Motor neuron (in vitro differentiated cells): ENCODE measurements at regions not wholly inside any gene's neighbourhood (a gene's known extent, or its start where the extent isn't known, plus 50 kb on each side); places are given as distances from the start of the nearest gene placed in this dataset.
A peak's percentile ranks its signal among the peaks of the same experiment; 100 is the strongest.
"Not testable (repeated sequence)": the region's sequence is repeated elsewhere in the genome, so short reads cannot be mapped to it uniquely, and the experiment has no call there.

Experiments
- ATAC-seq, 8 experiments: fragments of 200-7000 bp; cut with Tn5 transposase; replicated peaks in 6 of 8; 2 replicates each; pipeline ENCODE4 v1.8.0; 2021; ENCODE audit warnings: mild to moderate bottlenecking in 8 of 8, moderate library complexity in 8 of 8
- H3K27ac ChIP-seq, 2 donors: fragments of 250-450 bp; sonication (Bioruptor Pico); 2 replicates each; pipeline ENCODE4 v1.9.0; 2021; ENCODE audit warnings: antibody characterized with exemption in 2 of 2, mild to moderate bottlenecking in 2 of 2, moderate library complexity in 1 of 2
- H3K4me1 ChIP-seq, 2 donors: fragments of 250-450 bp; sonication (Bioruptor Pico); replicated peaks in 1 of 2; 2 replicates each; pipeline ENCODE4 v1.6.1; 2021; ENCODE audit warnings: antibody characterized with exemption in 2 of 2, mild to moderate bottlenecking in 2 of 2, moderate library complexity in 1 of 2
- H3K4me3 ChIP-seq, 5 donors: fragments of 250-450 bp; sonication (Bioruptor Pico); 2 replicates each; pipeline ENCODE4 v1.9.0; 2021; ENCODE audit warnings: antibody characterized with exemption in 5 of 5, mild to moderate bottlenecking in 5 of 5, moderate library complexity in 4 of 5
- WGBS, 10 experiments: fragments of 450-650 bp; shearing (Covaris generic); methylation state at CpG; one replicate each; pipeline ENCODE4 v1.0.0; 2022; 5-methylcytosine and 5-hydroxymethylcytosine counted together
- in situ Hi-C, 9 experiments: fragments of 400-800 bp; cut with MboI; loops; one replicate each; pipeline ENCODE4 v1.15.0; 2021; ENCODE audit warnings: low sequenced_read_pairs in 9 of 9, low pct_unique_long_range_greater_than_20kb in 2 of 9; ENCODE audit not compliant: unreplicated experiment in 9 of 9

DNA sequence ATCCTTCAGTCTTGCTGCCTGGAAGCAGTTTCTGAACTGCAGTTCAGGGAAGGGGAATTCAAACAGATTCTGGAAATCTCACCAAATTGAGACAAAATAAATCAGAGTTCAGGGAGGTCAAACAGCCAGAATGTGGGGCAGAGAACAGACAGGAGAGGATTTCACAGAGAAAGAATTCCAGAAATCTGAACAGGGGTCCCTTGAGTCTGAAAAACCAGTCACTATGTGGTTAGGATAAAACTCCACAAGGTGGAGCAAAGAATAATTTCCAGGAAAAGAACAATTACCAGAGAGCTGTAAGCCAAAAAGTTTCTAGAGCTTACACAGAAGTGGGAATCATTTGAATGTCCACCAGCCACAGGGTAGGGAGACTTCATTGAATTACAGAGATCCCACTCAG is 84.7 kb downstream of the URB2 start:
- Histone ChIP-seq H3K4me3 (no peak overlapping the region), H3K4me1 (peaks cover 4 to 5% of the 10 kb centered on the region in 2 donors), H3K27ac (no peak overlapping the region)
- peak in 3 of 8 experiments; percentile 14 to 66 (median 50) for ATAC-seq
- in situ Hi-C loops = no loop called here

DNA sequence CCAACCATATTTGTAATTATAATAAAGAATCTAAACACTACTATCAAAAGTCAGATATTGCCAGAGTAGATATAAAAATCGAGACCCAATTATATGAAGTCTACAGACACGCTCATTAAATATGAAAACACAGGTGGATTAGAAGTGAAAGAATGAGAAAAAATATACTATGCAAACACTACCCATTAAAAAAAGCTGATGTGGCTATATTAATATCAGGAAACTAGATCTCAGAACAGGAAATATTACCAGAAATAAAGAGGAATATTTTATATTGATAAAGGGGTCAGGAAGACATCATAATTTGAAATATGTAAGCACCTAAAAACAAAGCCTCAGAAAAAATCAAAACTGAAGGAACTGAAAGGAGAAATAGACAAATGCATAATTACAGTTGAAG is 88.3 kb downstream of the URB2 start:
- H3K4me3 ChIP-seq = no peak overlapping the region
- WGBS, 10 experiments = 50 to 100% (median 92%) methylated on average over 1 to 2 of the region's 2 CpGs
- H3K4me1 ChIP-seq = peaks cover 4 to 5% of the 10 kb centered on the region in 2 donors
- no peak overlapping the region for H3K27ac ChIP-seq
- no peak for ATAC-seq
- in situ Hi-C loops = no loop called here

DNA sequence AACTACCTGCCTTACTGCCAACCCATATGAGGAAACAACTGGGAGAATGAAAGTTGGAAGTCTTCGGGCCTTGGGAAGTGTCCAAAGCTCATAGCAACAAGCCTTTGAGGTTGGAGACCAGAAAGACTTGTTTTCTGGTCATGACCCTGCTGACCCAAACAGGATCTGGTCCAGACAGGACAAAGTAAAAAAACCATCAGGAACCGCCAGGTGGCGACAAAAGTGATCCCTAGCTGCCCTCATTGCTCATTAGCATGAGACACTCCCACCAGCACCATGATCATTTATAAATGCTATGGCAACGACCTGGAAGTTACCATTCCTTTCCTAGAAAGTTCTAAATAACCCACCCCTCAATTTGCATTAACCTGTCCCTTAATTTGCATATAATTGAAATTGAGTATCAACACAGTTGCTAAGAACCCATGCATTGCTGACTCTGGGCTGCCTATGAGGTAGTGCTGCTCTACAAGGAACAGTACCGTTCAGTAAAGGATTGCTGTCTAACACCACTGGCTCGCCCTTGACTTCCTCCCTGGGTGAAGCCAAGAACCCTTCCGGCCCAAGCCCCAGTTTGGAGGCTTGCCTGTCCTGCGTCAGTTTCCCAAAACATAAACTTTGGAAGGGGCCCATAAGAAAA is 89.0 kb downstream of the URB2 start:
- ATAC-seq = peak in 3 of 8 experiments; percentile 30 to 48 (median 31)
- Histone ChIP-seq H3K4me1 (no peaks in the 10 kb centered on the region), H3K27ac (no peak overlapping the region), H3K4me3 (no peak overlapping the region)
- WGBS, 10 experiments = 42 to 100% (median 87%) methylated on average over 1 to 7 of the region's 8 CpGs; no CpG with 5 or more reads in 1 of the 10 experiments
- in situ Hi-C loops = no loop called here

DNA sequence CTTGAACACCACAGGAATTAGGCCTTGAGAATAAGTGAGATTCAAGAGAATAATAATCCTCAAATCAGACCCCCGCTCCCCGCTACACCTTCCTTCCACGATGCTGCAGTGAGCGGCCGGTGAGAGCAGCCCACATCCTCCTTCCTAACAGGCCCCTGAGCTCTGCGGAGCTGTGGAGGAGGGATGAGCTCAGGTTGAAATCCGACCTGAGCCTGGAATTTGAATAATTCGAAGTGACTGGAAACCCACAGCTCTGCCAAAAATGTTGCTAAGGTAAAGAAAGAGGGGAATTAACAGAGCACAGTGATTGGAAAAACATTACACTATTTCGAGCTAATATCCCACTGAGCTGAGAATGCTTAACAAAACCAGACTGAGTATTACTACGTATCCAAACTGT is 90.0 kb downstream of the URB2 start:
- no peak overlapping the region for H3K27ac ChIP-seq
- no peak for ATAC-seq

DNA sequence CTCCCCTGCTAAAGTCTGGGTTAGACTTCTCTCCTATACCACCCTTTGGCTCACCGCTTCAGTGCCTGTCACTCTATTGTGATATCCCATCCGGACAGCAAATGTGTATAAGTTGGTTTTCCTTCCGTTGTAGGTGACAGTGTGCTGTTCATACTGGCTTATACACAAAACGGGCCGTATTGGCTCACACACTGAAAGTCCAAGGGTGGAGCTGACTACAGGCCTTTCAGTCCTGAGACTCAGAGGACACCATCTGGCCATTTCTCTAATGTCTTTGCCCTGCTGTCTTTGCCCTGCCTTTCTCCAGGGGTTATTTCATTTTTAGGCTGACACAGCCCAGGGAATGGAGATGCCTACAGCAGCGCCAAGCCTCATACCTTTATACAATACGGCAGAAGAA is 90.7 kb downstream of the URB2 start:
- in situ Hi-C loops = no loop called here
- ATAC-seq = peak in 2 of 8 experiments; percentile 25 to 70
- no peak overlapping the region for H3K4me3 ChIP-seq
- H3K27ac ChIP-seq = no peak overlapping the region
- H3K4me1 ChIP-seq = no peaks in the 10 kb centered on the region
- 77 to 100% (median 90%) methylated on average over 2 to 7 of the region's 7 CpGs; no CpG with 5 or more reads in 1 of the 10 experiments for WGBS, 10 experiments

More for the DNA sequence above, 90.0 kb downstream of the URB2 start:
- WGBS, 10 experiments = 57 to 100% (median 72%) methylated on average over 1 to 10 of the region's 10 CpGs
- Histone ChIP-seq H3K4me1 (no peaks in the 10 kb centered on the region), H3K4me3 (no peak overlapping the region)
- in situ Hi-C loops = no loop called here

DNA sequence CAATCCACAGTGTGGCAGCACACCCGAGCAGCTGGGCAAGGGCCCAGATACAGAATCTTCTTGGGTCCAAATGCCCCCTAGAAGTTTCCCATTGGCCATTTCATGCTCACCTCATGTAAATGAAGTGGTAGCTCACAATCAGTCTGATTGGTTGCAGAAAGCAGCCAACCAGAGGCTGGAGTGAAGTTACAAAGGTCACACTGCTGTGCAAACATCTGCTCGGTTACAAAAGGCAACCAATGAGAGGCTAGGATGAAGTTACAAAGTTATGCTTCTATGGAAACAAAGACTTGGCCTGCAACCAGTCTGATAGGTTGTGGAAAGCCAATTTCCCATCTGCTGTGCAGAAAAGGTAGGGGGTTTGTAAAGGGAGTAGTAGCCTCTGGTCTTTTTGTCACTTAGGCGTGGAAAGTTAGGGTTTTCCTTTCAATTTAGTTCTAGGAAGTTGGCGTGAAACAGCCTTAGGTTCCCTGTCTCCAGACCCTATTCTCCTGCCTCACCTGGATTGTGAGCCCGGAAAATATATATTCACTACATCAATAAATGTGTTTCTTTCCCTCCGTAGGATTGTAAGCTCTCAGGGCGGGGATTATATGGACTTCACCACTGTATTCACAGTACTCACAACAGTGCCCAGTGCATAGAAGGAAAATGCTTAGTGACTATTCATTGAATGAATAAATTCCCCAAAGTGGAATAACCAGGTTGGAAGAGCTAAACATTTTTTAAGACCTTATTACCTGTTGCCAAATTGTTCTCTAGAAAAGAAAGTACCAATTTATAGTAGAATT is 91.9 kb downstream of the URB2 start:
- WGBS, 10 experiments = 57 to 100% (median 84%) methylated on average over 1 to 7 of the region's 7 CpGs; no CpG with 5 or more reads in 2 of the 10 experiments
- Histone ChIP-seq H3K27ac (no peak overlapping the region), H3K4me3 (no peak overlapping the region), H3K4me1 (no peaks in the 10 kb centered on the region)
- in situ Hi-C loops = no loop called here
- peak in 3 of 8 experiments; percentile 55 to 82 (median 69) for ATAC-seq

DNA sequence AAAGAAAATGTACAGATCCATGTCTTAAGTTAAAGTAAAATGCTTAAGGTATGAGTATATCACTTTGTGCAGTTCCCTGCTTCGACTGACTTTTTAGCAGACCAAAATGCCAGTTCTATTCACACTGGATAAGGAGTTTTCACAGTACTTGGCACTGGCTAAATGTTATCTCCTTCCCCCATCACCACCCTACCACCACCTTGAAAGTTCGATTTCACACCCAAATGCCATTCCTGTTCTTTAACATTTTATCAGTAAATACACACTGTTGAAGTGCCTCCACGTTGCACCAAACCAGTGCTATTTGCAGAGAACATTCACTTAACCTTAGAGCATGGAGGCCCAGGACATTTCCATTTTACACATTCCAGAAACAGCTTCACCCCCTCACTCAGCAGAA is 100.0 kb downstream of the URB2 start:
- ATAC-seq = peak in 2 of 8 experiments; percentile 22 to 26
- peaks cover 0 to 3% of the 10 kb centered on the region in 2 donors for H3K4me1 ChIP-seq
- H3K4me3 ChIP-seq = no peak overlapping the region
- H3K27ac ChIP-seq = no peak overlapping the region
- in situ Hi-C loops = no loop called here
- 0 to 100% (median 51%) methylated on average over 1 to 3 of the region's 3 CpGs; no CpG with 5 or more reads in 2 of the 10 experiments for WGBS, 10 experiments

DNA sequence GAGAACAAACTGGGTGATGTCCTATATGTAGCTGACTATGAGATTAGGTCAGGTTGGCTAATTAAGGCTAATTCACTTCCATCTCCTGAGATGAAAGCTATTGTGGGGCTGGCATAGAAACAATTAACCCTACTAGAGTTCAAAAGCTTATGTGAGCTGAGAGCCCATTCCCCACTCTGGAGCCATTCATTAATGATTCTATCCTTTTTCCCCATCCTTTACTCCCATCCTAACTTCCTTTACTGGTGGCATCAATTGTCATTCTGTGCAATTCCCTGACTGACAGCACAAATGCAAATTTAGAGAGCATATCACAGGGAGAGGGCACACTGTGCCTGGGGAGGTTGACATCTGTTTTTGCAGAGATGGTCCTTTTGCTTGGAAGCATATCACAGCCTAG is 103.9 kb downstream of the URB2 start:
- H3K27ac ChIP-seq = no peak overlapping the region
- ATAC-seq = peak in 3 of 8 experiments; percentile 11 to 51 (median 40)
- in situ Hi-C loops = no loop called here
- peaks cover 0 to 3% of the 10 kb centered on the region in 2 donors for H3K4me1 ChIP-seq
- H3K4me3 ChIP-seq = no peak overlapping the region

DNA sequence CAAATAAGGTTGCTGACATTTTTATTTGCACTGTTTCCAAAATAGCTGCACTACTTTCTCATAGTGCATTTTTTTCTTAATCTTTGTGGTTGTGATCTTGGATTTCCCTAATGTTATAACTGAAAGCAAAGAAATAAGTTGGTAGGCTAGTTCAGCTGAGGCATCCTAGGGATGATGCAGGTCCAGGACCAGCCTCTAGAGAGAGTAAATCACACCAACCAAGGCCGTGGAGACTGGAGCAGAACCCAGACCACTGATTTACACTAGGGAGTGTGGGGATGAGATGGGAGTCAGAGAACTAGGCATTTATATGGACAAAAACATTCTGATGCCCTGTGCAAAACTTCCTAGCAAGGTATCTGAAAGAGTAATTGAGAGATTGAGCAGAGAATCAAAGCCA is 104.5 kb downstream of the URB2 start:
- Histone ChIP-seq H3K4me1 (peaks cover 0 to 3% of the 10 kb centered on the region in 2 donors), H3K4me3 (no peak overlapping the region), H3K27ac (no peak overlapping the region)
- no peak for ATAC-seq
- WGBS, 10 experiments = 0 to 88% (median 50%) methylated on average over 1 of the region's 1 CpG; no CpG with 5 or more reads in 3 of the 10 experiments
- in situ Hi-C loops = no loop called here

DNA sequence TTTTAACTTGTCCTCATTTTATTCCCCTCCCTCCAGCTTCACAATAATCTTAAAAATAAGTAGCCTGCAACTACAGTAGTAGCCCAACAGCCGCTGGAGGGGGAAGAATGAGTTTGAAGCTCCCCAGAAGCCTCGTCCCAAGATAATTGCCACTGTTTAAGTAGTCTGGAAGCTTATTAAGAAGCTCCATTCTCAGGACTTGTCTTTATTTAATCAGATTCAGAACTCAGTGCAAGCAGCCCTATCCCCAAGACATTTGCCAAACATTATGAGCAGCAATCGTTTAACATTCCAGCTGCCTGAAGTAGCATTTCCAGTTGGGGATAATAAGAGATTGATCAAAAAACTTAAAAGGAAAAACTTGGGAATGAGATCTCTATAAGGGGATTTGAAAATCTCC is 106.0 kb downstream of the URB2 start:
- WGBS, 10 experiments = 8 to 93% (median 72%) methylated on average over 1 to 3 of the region's 3 CpGs; no CpG with 5 or more reads in 1 of the 10 experiments
- in situ Hi-C loops = no loop called here
- H3K27ac ChIP-seq = no peak overlapping the region
- no peak for ATAC-seq
- no peak overlapping the region for H3K4me3 ChIP-seq
- peaks cover 0 to 3% of the 10 kb centered on the region in 2 donors for H3K4me1 ChIP-seq

DNA sequence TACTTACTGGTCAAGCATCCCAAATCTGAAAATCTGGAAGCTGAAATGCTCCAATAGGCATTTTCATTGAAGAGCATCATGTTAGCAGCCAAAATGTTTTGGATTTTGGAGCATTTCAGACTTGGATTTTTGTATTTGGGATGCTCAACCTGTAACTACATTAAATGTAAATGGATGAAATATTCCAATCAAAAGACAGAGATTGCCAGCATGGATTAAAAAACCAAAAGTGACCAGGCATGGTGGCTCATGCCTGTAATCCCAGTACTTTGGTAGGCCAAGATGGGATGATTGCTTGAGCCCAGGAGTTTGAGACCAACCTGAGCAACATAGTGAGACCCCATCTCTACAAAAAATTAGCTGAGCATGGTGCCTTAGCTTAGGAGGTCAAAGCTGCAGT is 110.3 kb downstream of the URB2 start:
- no peaks in the 10 kb centered on the region for H3K4me1 ChIP-seq
- H3K4me3 ChIP-seq = no peak overlapping the region
- ATAC-seq = no peak
- H3K27ac ChIP-seq = no peak overlapping the region
- in situ Hi-C loops = no loop called here

DNA sequence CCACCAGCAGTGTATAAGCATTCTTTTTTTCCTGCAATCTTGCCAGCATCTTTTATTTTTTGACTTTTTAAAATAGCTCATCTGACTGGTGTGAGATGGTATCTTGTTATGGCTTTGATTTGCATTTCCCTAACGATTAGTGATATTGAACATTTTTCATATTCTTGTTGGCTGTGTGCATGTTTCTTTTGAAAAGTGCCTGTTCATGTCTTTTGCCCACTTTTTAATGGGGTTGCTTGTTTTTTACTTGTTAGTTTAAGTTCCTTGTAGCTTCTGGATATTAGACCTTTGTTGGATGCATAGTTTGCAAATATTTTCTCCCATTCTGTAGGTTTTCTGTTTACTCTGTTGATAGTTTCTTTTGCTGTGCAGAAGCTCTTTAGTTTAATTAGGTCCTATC is 116.6 kb downstream of the URB2 start:
- WGBS, 10 experiments = 0 to 80% (median 57%) methylated on average over 1 of the region's 1 CpG; no CpG with 5 or more reads in 1 of the 10 experiments
- ATAC-seq, H3K4me3 ChIP-seq, H3K27ac ChIP-seq, H3K4me1 ChIP-seq, in situ Hi-C loops: not testable (repeated sequence)

DNA sequence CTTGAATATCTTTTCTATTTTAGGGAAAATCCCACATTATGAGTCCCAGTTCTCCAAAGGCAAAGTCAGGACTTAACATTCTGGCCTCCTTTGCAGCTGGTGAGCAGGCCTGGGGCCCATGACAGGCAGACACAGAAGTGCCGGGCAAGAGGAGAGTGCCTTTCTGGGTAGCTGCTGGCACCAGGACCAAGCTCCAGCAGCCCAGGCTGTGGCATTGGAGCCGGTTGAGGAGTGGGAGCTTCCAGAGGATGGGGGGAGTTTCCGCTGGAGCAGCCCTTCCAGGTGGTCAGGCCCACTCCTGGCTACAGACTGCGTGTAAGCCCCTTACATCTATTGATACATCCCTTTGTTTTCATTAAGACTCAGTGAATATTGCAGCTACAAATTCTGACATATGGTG is 123.9 kb downstream of the URB2 start:
- in situ Hi-C loops = no loop called here
- 50 to 94% (median 83%) methylated on average over 1 to 3 of the region's 4 CpGs; no CpG with 5 or more reads in 3 of the 10 experiments for WGBS, 10 experiments
- ATAC-seq = no peak
- H3K27ac ChIP-seq = no peak overlapping the region
- H3K4me3 ChIP-seq = no peak overlapping the region
- H3K4me1 ChIP-seq = peaks cover 0 to 5% of the 10 kb centered on the region in 2 donors

DNA sequence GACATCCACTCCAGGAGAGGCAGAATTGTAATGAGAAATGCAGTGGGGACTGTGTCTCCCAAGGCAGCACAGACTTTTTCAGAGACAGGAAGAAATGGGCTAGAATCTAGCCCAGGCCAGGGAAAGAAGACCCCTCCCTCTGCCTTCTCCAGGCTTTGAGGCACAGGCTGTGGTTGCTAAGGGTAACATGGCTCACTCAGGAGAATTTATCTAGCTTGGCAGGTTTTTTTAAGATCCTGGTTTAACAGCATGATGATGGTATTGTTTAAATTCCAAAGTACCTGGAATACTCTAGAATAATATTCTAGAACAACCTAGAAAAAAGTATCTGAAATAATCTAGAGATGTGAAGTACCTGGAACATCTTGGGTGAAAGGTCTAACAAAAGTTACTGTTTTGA is 125.6 kb downstream of the URB2 start:
- peak in 5 of 8 experiments; percentile 27 to 80 (median 46) for ATAC-seq

More for the DNA sequence above, 125.6 kb downstream of the URB2 start:
- in situ Hi-C loops = no loop called here
- H3K4me1 ChIP-seq = peaks cover 0 to 5% of the 10 kb centered on the region in 2 donors
- peak overlapping the region in 1 of 2 donors; percentile 17 for H3K27ac ChIP-seq
- no peak overlapping the region for H3K4me3 ChIP-seq
